ENCODE measurements at regions not wholly inside any gene's neighbourhood (a gene's known extent, or its start where the extent isn't known, plus 50 kb on each side); places are given as distances from the start of the nearest gene placed in this dataset.
"Not testable (repeated sequence)": the region's sequence is repeated elsewhere in the genome, so short reads cannot be mapped to it uniquely, and the experiment has no call there.

- DNase-seq (ENCODE audit: extremely low spot score): no peak
- ChIA-PET POLR2A (no interaction called here), CTCF (interaction anchor here (1.0 to 1.1 kb wide), 2 partner anchors 16 to 23 kb away, joined by 3 read pairs; no protein-coding TSS in a partner anchor)
- TF ChIP-seq CTCF (IDR thresholded peaks at IDR 0.05; ENCODE audit: control extremely low read depth, extremely low read depth, low read depth, missing control alignments): no peak
Measured at GRCh38 chr4:163731071-163731470, 236.6 kb downstream of the TMA16 start.

GRCh38 chr4:163732473-163732872 is 238.0 kb downstream of the TMA16 start:
- POLR2A ChIA-PET: no interaction called here
- CTCF ChIA-PET: no interaction called here
- DNase-seq (ENCODE audit: extremely low spot score): no peak
- TF ChIP-seq CTCF (IDR thresholded peaks at IDR 0.05; ENCODE audit: control extremely low read depth, extremely low read depth, low read depth, missing control alignments): no peak

- ChIA-PET POLR2A (no interaction called here), CTCF (interaction anchor here (1.3 kb wide), 1 partner anchor 18 kb away, joined by 5 read pairs; no protein-coding TSS in a partner anchor)
- no peak for DNase-seq (ENCODE audit: extremely low spot score)
- TF ChIP-seq CTCF (IDR thresholded peaks at IDR 0.05; ENCODE audit: control extremely low read depth, extremely low read depth, low read depth, missing control alignments): no peak
Measured at GRCh38 chr4:163736876-163737275, 242.4 kb downstream of the TMA16 start.

GRCh38 chr4:163737846-163738245 is 243.4 kb downstream of the TMA16 start:
- DNase-seq (ENCODE audit: extremely low spot score); POLR2A ChIA-PET; CTCF ChIA-PET: not testable (repeated sequence)

GRCh38 chr4:163738521-163738920 is 244.0 kb downstream of the TMA16 start:
- TF ChIP-seq CTCF (IDR thresholded peaks at IDR 0.05; ENCODE audit: control extremely low read depth, extremely low read depth, low read depth, missing control alignments): no peak
- DNase-seq (ENCODE audit: extremely low spot score): no peak
- ChIA-PET CTCF (no interaction called here), POLR2A (no interaction called here)

GRCh38 chr4:163744861-163745260 is 250.4 kb downstream of the TMA16 start:
- DNase-seq (ENCODE audit: extremely low spot score): peak; percentile 73
- ChIA-PET CTCF (interaction anchor here (1.0 to 4.6 kb wide), 8 partner anchors 9 to 195 kb away, joined by 3 to 35 read pairs (median 4); no protein-coding TSS in a partner anchor), POLR2A (no interaction called here)
- TF ChIP-seq CTCF (IDR thresholded peaks at IDR 0.05; ENCODE audit: control extremely low read depth, extremely low read depth, low read depth, missing control alignments): no peak

GRCh38 chr4:163747293-163747692 is 252.8 kb downstream of the TMA16 start:
- ChIA-PET CTCF (interaction anchor here (0.9 to 4.6 kb wide), 6 partner anchors 10 to 192 kb away, joined by 3 to 35 read pairs (median 4); no protein-coding TSS in a partner anchor), POLR2A (no interaction called here)
- no peak for TF ChIP-seq CTCF (IDR thresholded peaks at IDR 0.05; ENCODE audit: control extremely low read depth, extremely low read depth, low read depth, missing control alignments)
- DNase-seq (ENCODE audit: extremely low spot score): no peak

Data from GM10248 (cell line).